Stimulated activated CD8-positive, alpha-beta memory T cell treated with anti-CD3 and anti-CD28 coated beads, Interleukin-7, amount 100 ng/mL, for 48 hours (primary cell): ENCODE measurements at regions not wholly inside any gene's neighbourhood (a gene's known extent, or its start where the extent isn't known, plus 50 kb on each side); places are given as distances from the start of the nearest gene placed in this dataset.

Experiments
- DNase-seq, 2 donors: peaks; one replicate each; pipeline ENCODE4 v3.0.0-alpha.2; 2020; ENCODE audit warnings: low read depth in 1 of 2; ENCODE audit errors: extremely low read depth in 1 of 2

GRCh38 chr16:61596655-61597054, 439.6 kb downstream of the CDH8 start:
- DNase-seq = no peak

- DNase-seq = no peak
Measured at GRCh38 chr16:61595605-61596004, 440.6 kb downstream of the CDH8 start.

GRCh38 chr16:61590577-61590976, 445.7 kb downstream of the CDH8 start:
- DNase-seq = no peak

- no peak for DNase-seq
Measured at GRCh38 chr16:61587526-61587925, 448.7 kb downstream of the CDH8 start.

GRCh38 chr16:61581417-61582046, 454.7 kb downstream of the CDH8 start:
- DNase-seq = no peak

- no peak for DNase-seq
Measured at GRCh38 chr16:61580579-61580978, 455.7 kb downstream of the CDH8 start.

GRCh38 chr16:61579195-61579594, 457.0 kb downstream of the CDH8 start:
- DNase-seq = no peak

- DNase-seq = no peak
Measured at GRCh38 chr16:61576476-61576875, 459.8 kb downstream of the CDH8 start.

- no peak for DNase-seq
Measured at GRCh38 chr16:61575617-61576016, 460.6 kb downstream of the CDH8 start.

GRCh38 chr16:61569028-61569427, 467.2 kb downstream of the CDH8 start:
- no peak for DNase-seq

GRCh38 chr16:61564716-61565115, 471.5 kb downstream of the CDH8 start:
- DNase-seq = no peak

GRCh38 chr16:61555718-61556441, 480.4 kb downstream of the CDH8 start:
- DNase-seq = no peak

GRCh38 chr16:61549327-61549726, 486.9 kb downstream of the CDH8 start:
- no peak for DNase-seq

GRCh38 chr16:61547626-61548025, 488.6 kb downstream of the CDH8 start:
- DNase-seq = no peak

GRCh38 chr16:61544165-61544564, 492.1 kb downstream of the CDH8 start:
- DNase-seq = no peak

- DNase-seq = no peak
Measured at GRCh38 chr16:61540216-61540615, 496.0 kb downstream of the CDH8 start.

GRCh38 chr16:61530697-61531096, 505.5 kb downstream of the CDH8 start:
- no peak for DNase-seq

- no peak for DNase-seq
Measured at GRCh38 chr16:61500851-61501250, 535.4 kb downstream of the CDH8 start.

- DNase-seq = no peak
Measured at GRCh38 chr16:61480250-61480649, 556.0 kb downstream of the CDH8 start.

- no peak for DNase-seq
Measured at GRCh38 chr16:61471737-61472136, 564.5 kb downstream of the CDH8 start.

GRCh38 chr16:61471023-61471422, 565.2 kb downstream of the CDH8 start:
- no peak for DNase-seq

GRCh38 chr16:61465285-61465684, 571.0 kb downstream of the CDH8 start:
- DNase-seq = no peak

GRCh38 chr16:61460020-61460419, 576.2 kb downstream of the CDH8 start:
- DNase-seq = no peak
